ENCODE measurements at regions not wholly inside any gene's neighbourhood (a gene's known extent, or its start where the extent isn't known, plus 50 kb on each side); places are given as distances from the start of the nearest gene placed in this dataset.

- H3K4me3 ChIP-seq (replicated peaks; ENCODE audit: low read depth, low read length): no peak overlapping the region
- TF ChIP-seq CTCF (IDR thresholded peaks at IDR 0.05; ENCODE audit: low read length, missing control alignments): no peak
- DNase-seq (ENCODE audit: low read depth): peak; percentile 42
These were observed 62.7 kb upstream of the FTH1 start for GRCh38 chr11:62030071-62030684.

GRCh38 chr11:62026739-62027370 is 59.4 kb upstream of the FTH1 start:
- DNase-seq (ENCODE audit: low read depth): no peak
- no peak for TF ChIP-seq CTCF (IDR thresholded peaks at IDR 0.05; ENCODE audit: low read length, missing control alignments)
- H3K4me3 ChIP-seq (replicated peaks; ENCODE audit: low read depth, low read length): no peak overlapping the region

GRCh38 chr11:62025487-62026105 is 58.2 kb upstream of the FTH1 start:
- peak; percentile 100 for DNase-seq (ENCODE audit: low read depth)
- TF ChIP-seq CTCF (IDR thresholded peaks at IDR 0.05; ENCODE audit: low read length, missing control alignments): no peak
- peak overlapping the region; percentile 6 for H3K4me3 ChIP-seq (replicated peaks; ENCODE audit: low read depth, low read length)

GRCh38 chr11:62024936-62025486 is 57.6 kb upstream of the FTH1 start:
- peak overlapping the region; percentile 6 for H3K4me3 ChIP-seq (replicated peaks; ENCODE audit: low read depth, low read length)
- peak; percentile 32 for DNase-seq (ENCODE audit: low read depth)
- no peak for TF ChIP-seq CTCF (IDR thresholded peaks at IDR 0.05; ENCODE audit: low read length, missing control alignments)

- DNase-seq (ENCODE audit: low read depth): no peak
- no peak for TF ChIP-seq CTCF (IDR thresholded peaks at IDR 0.05; ENCODE audit: low read length, missing control alignments)
- H3K4me3 ChIP-seq (replicated peaks; ENCODE audit: low read depth, low read length): no peak overlapping the region
These were observed 54.8 kb upstream of the FTH1 start for GRCh38 chr11:62022211-62022610.

- DNase-seq (ENCODE audit: low read depth): no peak
- no peak overlapping the region for H3K4me3 ChIP-seq (replicated peaks; ENCODE audit: low read depth, low read length)
- no peak for TF ChIP-seq CTCF (IDR thresholded peaks at IDR 0.05; ENCODE audit: low read length, missing control alignments)
These were observed 53.2 kb upstream of the FTH1 start for GRCh38 chr11:62020661-62021060.

Data from fibroblast of pulmonary artery (primary cell).